ENCODE measurements at regions not wholly inside any gene's neighbourhood (a gene's known extent, or its start where the extent isn't known, plus 50 kb on each side); places are given as distances from the start of the nearest gene placed in this dataset.

- DNase-seq (no peak), ATAC-seq (no peak)
- intact Hi-C loops (cut with micrococcal nuclease) = no loop called here
- ChIA-PET POLR2A (no interaction called here), CTCF (no interaction called here)
- Histone ChIP-seq H3K4me3 (ENCODE audit: low read length) (no peak overlapping the region), H3K27ac (ENCODE audit: low read depth, low read length) (no peak overlapping the region), H3K27me3 (ENCODE audit: control insufficient read depth in 2 of 2, insufficient read depth in 2 of 2, low read length in 2 of 2) (no peaks in the 10 kb centered on the region), H3K9me3 (ENCODE audit: control insufficient read depth in 2 of 3, low read length in 3 of 3) (peaks cover 0 to 6% (median 4%) of the 10 kb centered on the region in 3 experiments), H3K36me3 (ENCODE audit: control insufficient read depth in 2 of 3, insufficient read depth in 3 of 3, low read length in 3 of 3) (no peaks in the 10 kb centered on the region), H3K4me1 (ENCODE audit: control insufficient read depth in 2 of 2, insufficient read depth in 2 of 2, low read length in 2 of 2) (no peaks in the 10 kb centered on the region)
- no peak overlapping the region for H3K27ac Mint-ChIP-seq
- H3K4me1 Mint-ChIP-seq = no peaks in the 10 kb centered on the region
- no peaks in the 10 kb centered on the region for H3K27me3 Mint-ChIP-seq
- H3K9me3 Mint-ChIP-seq = peaks cover 0 to 61% (median 11%) of the 10 kb centered on the region in 11 donors
- H3K36me3 Mint-ChIP-seq = no peaks in the 10 kb centered on the region
- H3K4me3 Mint-ChIP-seq = no peak overlapping the region
Observed at GRCh38 chr17:22233382-22233781, 541.1 kb downstream of the KCNJ18 start.

- no peak for DNase-seq
- H3K27ac ChIP-seq (ENCODE audit: low read depth, low read length) = no peak overlapping the region
- CTCF ChIA-PET = no interaction called here
- Mint-ChIP-seq H3K4me1 (no peaks in the 10 kb centered on the region), H3K4me3 (no peak overlapping the region), H3K27ac (no peak overlapping the region), H3K9me3 (peaks cover 1 to 21% (median 8%) of the 10 kb centered on the region in 11 donors), H3K27me3 (no peaks in the 10 kb centered on the region), H3K36me3 (no peaks in the 10 kb centered on the region)
- intact Hi-C loops (cut with micrococcal nuclease) = no loop called here
- H3K27me3 ChIP-seq (ENCODE audit: control insufficient read depth in 2 of 2, insufficient read depth in 2 of 2, low read length in 2 of 2) = no peaks in the 10 kb centered on the region
- H3K36me3 ChIP-seq (ENCODE audit: control insufficient read depth in 2 of 3, insufficient read depth in 3 of 3, low read length in 3 of 3) = no peaks in the 10 kb centered on the region
- H3K4me1 ChIP-seq (ENCODE audit: control insufficient read depth in 2 of 2, insufficient read depth in 2 of 2, low read length in 2 of 2) = no peaks in the 10 kb centered on the region
- H3K9me3 ChIP-seq (ENCODE audit: control insufficient read depth in 2 of 3, low read length in 3 of 3) = no peaks in the 10 kb centered on the region
- POLR2A ChIA-PET = no interaction called here
- no peak for ATAC-seq
- H3K4me3 ChIP-seq (ENCODE audit: low read length) = no peak overlapping the region
Observed at GRCh38 chr17:22242472-22242871, 550.1 kb downstream of the KCNJ18 start.

- Histone ChIP-seq H3K4me1 (ENCODE audit: control insufficient read depth in 2 of 2, insufficient read depth in 2 of 2, low read length in 2 of 2) (no peaks in the 10 kb centered on the region), H3K36me3 (ENCODE audit: control insufficient read depth in 2 of 3, insufficient read depth in 3 of 3, low read length in 3 of 3) (no peaks in the 10 kb centered on the region), H3K27ac (ENCODE audit: low read depth, low read length) (no peak overlapping the region), H3K27me3 (ENCODE audit: control insufficient read depth in 2 of 2, insufficient read depth in 2 of 2, low read length in 2 of 2) (no peaks in the 10 kb centered on the region), H3K9me3 (ENCODE audit: control insufficient read depth in 2 of 3, low read length in 3 of 3) (no peaks in the 10 kb centered on the region), H3K4me3 (ENCODE audit: low read length) (no peak overlapping the region)
- Mint-ChIP-seq H3K36me3 (no peaks in the 10 kb centered on the region), H3K27me3 (no peaks in the 10 kb centered on the region), H3K9me3 (peaks cover 0 to 25% (median 3%) of the 10 kb centered on the region in 11 donors), H3K4me1 (no peaks in the 10 kb centered on the region), H3K4me3 (no peak overlapping the region), H3K27ac (no peak overlapping the region)
- ChIA-PET POLR2A (no interaction called here), CTCF (no interaction called here)
- intact Hi-C loops (cut with micrococcal nuclease) = no loop called here
- DNase-seq (no peak), ATAC-seq (no peak)
Observed at GRCh38 chr17:22251498-22251897, 559.2 kb downstream of the KCNJ18 start.

GRCh38 chr17:22253007-22253406 lies 560.7 kb downstream of the KCNJ18 start:
- ATAC-seq (no peak), DNase-seq (no peak)
- H3K4me3 ChIP-seq (ENCODE audit: low read length) = no peak overlapping the region
- intact Hi-C loops (cut with micrococcal nuclease) = no loop called here
- no peaks in the 10 kb centered on the region for H3K4me1 ChIP-seq (ENCODE audit: control insufficient read depth in 2 of 2, insufficient read depth in 2 of 2, low read length in 2 of 2)
- no peaks in the 10 kb centered on the region for H3K27me3 ChIP-seq (ENCODE audit: control insufficient read depth in 2 of 2, insufficient read depth in 2 of 2, low read length in 2 of 2)
- H3K27me3 Mint-ChIP-seq = no peaks in the 10 kb centered on the region
- POLR2A ChIA-PET = no interaction called here
- no peaks in the 10 kb centered on the region for H3K36me3 ChIP-seq (ENCODE audit: control insufficient read depth in 2 of 3, insufficient read depth in 3 of 3, low read length in 3 of 3)
- H3K9me3 Mint-ChIP-seq = peaks cover 0 to 23% (median 5%) of the 10 kb centered on the region in 11 donors
- no peak overlapping the region for H3K4me3 Mint-ChIP-seq
- no peak overlapping the region for H3K27ac ChIP-seq (ENCODE audit: low read depth, low read length)
- no peaks in the 10 kb centered on the region for H3K9me3 ChIP-seq (ENCODE audit: control insufficient read depth in 2 of 3, low read length in 3 of 3)
- no peaks in the 10 kb centered on the region for H3K4me1 Mint-ChIP-seq
- H3K36me3 Mint-ChIP-seq = no peaks in the 10 kb centered on the region
- no peak overlapping the region for H3K27ac Mint-ChIP-seq
- CTCF ChIA-PET = interaction anchor here (0.6 kb wide), 1 partner anchor 237 kb away, joined by 3 read pairs; no protein-coding TSS in a partner anchor

- no peak for ATAC-seq
- peaks cover 0 to 15% (median 5%) of the 10 kb centered on the region in 11 donors for H3K9me3 Mint-ChIP-seq
- Histone ChIP-seq H3K4me1 (ENCODE audit: control insufficient read depth in 2 of 2, insufficient read depth in 2 of 2, low read length in 2 of 2) (no peaks in the 10 kb centered on the region), H3K9me3 (ENCODE audit: control insufficient read depth in 2 of 3, low read length in 3 of 3) (peaks cover 0 to 13% (median 0%) of the 10 kb centered on the region in 3 experiments), H3K4me3 (ENCODE audit: low read length) (no peak overlapping the region), H3K27me3 (ENCODE audit: control insufficient read depth in 2 of 2, insufficient read depth in 2 of 2, low read length in 2 of 2) (no peaks in the 10 kb centered on the region), H3K36me3 (ENCODE audit: control insufficient read depth in 2 of 3, insufficient read depth in 3 of 3, low read length in 3 of 3) (no peaks in the 10 kb centered on the region), H3K27ac (ENCODE audit: low read depth, low read length) (no peak overlapping the region)
- intact Hi-C loops (cut with micrococcal nuclease) = no loop called here
- ChIA-PET CTCF (no interaction called here), POLR2A (no interaction called here)
- H3K4me1 Mint-ChIP-seq = no peaks in the 10 kb centered on the region
- no peak overlapping the region for H3K27ac Mint-ChIP-seq
- H3K27me3 Mint-ChIP-seq = no peaks in the 10 kb centered on the region
- no peak for DNase-seq
- peaks cover 0 to 3% (median 0%) of the 10 kb centered on the region in 5 donors for H3K36me3 Mint-ChIP-seq
- no peak overlapping the region for H3K4me3 Mint-ChIP-seq
Observed at GRCh38 chr17:22265807-22266206, 573.5 kb downstream of the KCNJ18 start.

- ChIA-PET CTCF (no interaction called here), POLR2A (no interaction called here)
- no peak for ATAC-seq
- Mint-ChIP-seq H3K27ac (no peak overlapping the region), H3K9me3 (peaks cover 0 to 14% (median 5%) of the 10 kb centered on the region in 11 donors), H3K4me1 (no peaks in the 10 kb centered on the region), H3K4me3 (no peak overlapping the region), H3K36me3 (peaks cover 0 to 3% (median 0%) of the 10 kb centered on the region in 5 donors), H3K27me3 (no peaks in the 10 kb centered on the region)
- H3K36me3 ChIP-seq (ENCODE audit: control insufficient read depth in 2 of 3, insufficient read depth in 3 of 3, low read length in 3 of 3) = no peaks in the 10 kb centered on the region
- no peak for DNase-seq
- peaks cover 0 to 13% (median 0%) of the 10 kb centered on the region in 3 experiments for H3K9me3 ChIP-seq (ENCODE audit: control insufficient read depth in 2 of 3, low read length in 3 of 3)
- no peaks in the 10 kb centered on the region for H3K4me1 ChIP-seq (ENCODE audit: control insufficient read depth in 2 of 2, insufficient read depth in 2 of 2, low read length in 2 of 2)
- H3K4me3 ChIP-seq (ENCODE audit: low read length) = no peak overlapping the region
- intact Hi-C loops (cut with micrococcal nuclease) = no loop called here
- H3K27me3 ChIP-seq (ENCODE audit: control insufficient read depth in 2 of 2, insufficient read depth in 2 of 2, low read length in 2 of 2) = no peaks in the 10 kb centered on the region
- no peak overlapping the region for H3K27ac ChIP-seq (ENCODE audit: low read depth, low read length)
Observed at GRCh38 chr17:22266231-22266630, 573.9 kb downstream of the KCNJ18 start.

GRCh38 chr17:22267019-22267418 lies 574.7 kb downstream of the KCNJ18 start:
- H3K36me3 ChIP-seq (ENCODE audit: control insufficient read depth in 2 of 3, insufficient read depth in 3 of 3, low read length in 3 of 3) = no peaks in the 10 kb centered on the region
- peaks cover 0 to 19% (median 7%) of the 10 kb centered on the region in 11 donors for H3K9me3 Mint-ChIP-seq
- DNase-seq (no peak), ATAC-seq (no peak)
- no peak overlapping the region for H3K4me3 Mint-ChIP-seq
- H3K4me1 ChIP-seq (ENCODE audit: control insufficient read depth in 2 of 2, insufficient read depth in 2 of 2, low read length in 2 of 2) = no peaks in the 10 kb centered on the region
- H3K9me3 ChIP-seq (ENCODE audit: control insufficient read depth in 2 of 3, low read length in 3 of 3) = peaks cover 0 to 13% (median 0%) of the 10 kb centered on the region in 3 experiments
- intact Hi-C loops (cut with micrococcal nuclease) = no loop called here
- peaks cover 0 to 3% (median 0%) of the 10 kb centered on the region in 5 donors for H3K36me3 Mint-ChIP-seq
- H3K27me3 Mint-ChIP-seq = no peaks in the 10 kb centered on the region
- ChIA-PET POLR2A (no interaction called here), CTCF (no interaction called here)
- no peak overlapping the region for H3K27ac Mint-ChIP-seq
- H3K27ac ChIP-seq (ENCODE audit: low read depth, low read length) = no peak overlapping the region
- H3K27me3 ChIP-seq (ENCODE audit: control insufficient read depth in 2 of 2, insufficient read depth in 2 of 2, low read length in 2 of 2) = no peaks in the 10 kb centered on the region
- no peaks in the 10 kb centered on the region for H3K4me1 Mint-ChIP-seq
- no peak overlapping the region for H3K4me3 ChIP-seq (ENCODE audit: low read length)
